Spleen (tissue), 7 donors: ENCODE measurements at regions not wholly inside any gene's neighbourhood (a gene's known extent, or its start where the extent isn't known, plus 50 kb on each side); places are given as distances from the start of the nearest gene placed in this dataset.

ENCODE experiments used
- CTCF ChIP-seq, 11 experiments: fragments of 200-600 bp in 7 of 11; fragments of 450-650 bp in 4 of 11; sonication (generic) in 4 of 11; IDR thresholded peaks in 8 of 11; conservative IDR thresholded peaks in 3 of 11; 1 replicate in 7 of 11; 2 replicates in 4 of 11; pipeline versions ENCODE4 v1.4.0 to v1.8.0; 2016 to 2021; ENCODE audit warnings: antibody characterized with exemption in 11 of 11, inconsistent platforms in 4 of 11, mild to moderate bottlenecking in 1 of 11
- POLR2AphosphoS5 ChIP-seq, 3 donors: sonication (generic); formaldehyde crosslinking; IDR thresholded peaks; one replicate each; pipeline ENCODE4 v1.5.1; 2017; ENCODE audit warnings: antibody characterized with exemption in 3 of 3
- donor health status: DM: no; HTN: no; CAD: no; lungs with moderate emphysema.
- donor health status: DM: no; HTN: no; CAD: no.
- donor health status: DM: no; HTN: no; CAD: no.

- no peak for TF ChIP-seq CTCF (IDR thresholded peaks at IDR 0.05 in 8 of 11, conservative IDR thresholded peaks at IDR 0.05 in 3 of 11)
- TF ChIP-seq POLR2AphosphoS5 (IDR thresholded peaks at IDR 0.05): no peak
Observed at GRCh38 chr2:144834998-144835633, 315.2 kb upstream of the ZEB2 start.
